K562 (cell line): ENCODE measurements at regions not wholly inside any gene's neighbourhood (a gene's known extent, or its start where the extent isn't known, plus 50 kb on each side); places are given as distances from the start of the nearest gene placed in this dataset.

ENCODE experiments used
- ATAC-seq: fragments of 200-7000 bp; cut with Tn5 transposase; 3 replicates; pipeline ENCODE4 v1.9.1; 2020; ENCODE audit warnings: moderate library complexity
- BruUV-seq: library from RNA; stranded (reverse); fragments of 400-500 nt; replicated peaks from 2 replicates; lab custom pipeline; 2021; lab: Mats Ljungman, UMichigan
- CTCF ChIA-PET: fragments of 300-600 bp; formaldehyde crosslinking; extraction: SDS; loops from one replicate; lab custom pipeline; 2021; ENCODE audit warnings: low intra/inter-chr PET ratio; lab: Yijun Ruan, JAX
- POLR2A ChIA-PET: fragments of 300-600, 350-650 bp; sonication (Branson Sonifier 250); formaldehyde crosslinking; extraction: SDS; loops from one replicate; lab custom pipeline; 2021; ENCODE audit warnings: antibody characterized with exemption, inconsistent platforms; lab: Yijun Ruan, JAX
- DNase-seq, 4 experiments: peaks; one replicate each; pipeline versions ENCODE4 v3.0.0 to v3.0.0-alpha.2; 2011 to 2018; ENCODE audit warnings: low spot score in 3 of 4, mixed read lengths in 3 of 4; ENCODE audit errors: extremely low read depth in 1 of 4
- FAIRE-seq: peaks from 2 replicates; lab custom pipeline; 2011; peaks lifted over from hg19 to GRCh38; lab: Jason Lieb, UNC
- H2AFZ ChIP-seq: 2 replicates; pipeline ENCODE4 v1.6.0; 2011; ENCODE audit warnings: low read depth, low read length, control low read depth, inconsistent platforms
- H3K27ac ChIP-seq: fragments of 200-600 bp; 3 replicates; pipeline ENCODE4 v1.8.0; 2011; ENCODE audit warnings: low read depth, mild to moderate bottlenecking, control low read depth, inconsistent platforms, low read length, moderate library complexity, mixed read lengths; ENCODE audit errors: extremely low read depth
- H3K27me3 ChIP-seq, 2 experiments: fragments of 300-600 bp in 1 of 2; 2 replicates in 1 of 2; 3 replicates in 1 of 2; pipeline versions ENCODE4 v1.6.0 to v1.8.0; 2011; ENCODE audit warnings: inconsistent platforms in 2 of 2, low read length in 2 of 2, mild to moderate bottlenecking in 1 of 2, mixed read lengths in 1 of 2, moderate library complexity in 1 of 2; ENCODE audit not compliant: control insufficient read depth in 2 of 2, insufficient read depth in 2 of 2
- H3K36me3 ChIP-seq: fragments of 300-600 bp; 3 replicates; pipeline ENCODE4 v1.8.0; 2011; ENCODE audit warnings: mild to moderate bottlenecking, low read length, inconsistent platforms; ENCODE audit not compliant: control insufficient read depth, insufficient read depth
- H3K4me1 ChIP-seq, 2 experiments: fragments of 200-600 bp in 1 of 2; replicated peaks in 1 of 2; 2 replicates in 1 of 2; 3 replicates in 1 of 2; pipeline versions ENCODE4 v1.5.1 to v1.8.0; 2011; ENCODE audit warnings: inconsistent platforms in 2 of 2, low read length in 2 of 2, mild to moderate bottlenecking in 1 of 2, mixed read lengths in 1 of 2, moderate library complexity in 1 of 2; ENCODE audit not compliant: control insufficient read depth in 2 of 2, insufficient read depth in 2 of 2
- H3K4me2 ChIP-seq: 2 replicates; pipeline ENCODE4 v1.6.1; 2011; ENCODE audit warnings: low read length, control low read depth, inconsistent platforms, mixed read lengths; ENCODE audit not compliant: insufficient read depth
- H3K4me3 ChIP-seq: fragments of 200-600 bp; sonication (generic), shearing (Covaris generic); 2 replicates; pipeline ENCODE4 v1.5.1; 2016; ENCODE audit warnings: control low read depth, inconsistent platforms
- H3K79me2 ChIP-seq: fragments of 200-600 bp; 3 replicates; pipeline ENCODE4 v1.8.0; 2011; ENCODE audit warnings: low read length, inconsistent platforms; ENCODE audit not compliant: control insufficient read depth, insufficient read depth
- H3K9ac ChIP-seq, 2 experiments: 2 replicates each; pipeline versions ENCODE4 v1.6.0 to v1.6.1; 2011; ENCODE audit warnings: low read depth in 2 of 2, low read length in 2 of 2, control low read depth in 1 of 2, inconsistent platforms in 1 of 2, mild to moderate bottlenecking in 1 of 2, mixed read lengths in 1 of 2; ENCODE audit not compliant: insufficient read depth in 1 of 2
- H3K9me1 ChIP-seq: one replicate; pipeline ENCODE4 v1.6.0; 2011; ENCODE audit warnings: inconsistent platforms, mild to moderate bottlenecking, low read length, moderate library complexity; ENCODE audit not compliant: control insufficient read depth, insufficient read depth
- H3K9me3 ChIP-seq: replicated peaks from 2 replicates; pipeline ENCODE4 v1.5.1; 2011; ENCODE audit warnings: low read depth, low read length, inconsistent platforms; ENCODE audit not compliant: control insufficient read depth, insufficient read depth
- H4K20me1 ChIP-seq: replicated peaks from 2 replicates; pipeline ENCODE4 v1.6.1; 2011; ENCODE audit warnings: low read length, inconsistent platforms, mixed read lengths; ENCODE audit not compliant: control insufficient read depth, insufficient read depth
- E2F3 ChIP-seq: fragments of 250-450 bp; sonication (Bioruptor Pico); IDR thresholded peaks from 2 replicates; pipeline ENCODE4 v1.4.0; 2020; ENCODE audit warnings: mild to moderate bottlenecking
- HDAC2 ChIP-seq: fragments of 450-650 bp; IDR thresholded peaks from 2 replicates; pipeline ENCODE4 v1.6.1; 2016; ENCODE audit warnings: mild to moderate bottlenecking
- KDM4B ChIP-seq, 2 experiments: fragments of 450-650 bp in 1 of 2; sonication (generic) in 1 of 2; IDR thresholded peaks; 2 replicates each; pipeline ENCODE4 v1.6.1; 2016 to 2017; ENCODE audit warnings: borderline replicate concordance in 2 of 2, antibody characterized with exemption in 1 of 2, low read depth in 1 of 2, mild to moderate bottlenecking in 1 of 2
- OTX1 ChIP-seq: fragments of 450-650 bp; formaldehyde crosslinking; IDR thresholded peaks from 2 replicates; pipeline ENCODE4 v1.4.0; 2022; ENCODE audit warnings: mild to moderate bottlenecking
- RBM17 ChIP-seq: fragments of 200-400 bp; formaldehyde crosslinking; IDR thresholded peaks from 2 replicates; pipeline ENCODE4 v1.6.1; 2017; ENCODE audit warnings: low read depth, mild to moderate bottlenecking, low read length, borderline replicate concordance
- TRIM28 ChIP-seq: fragments of 450-650 bp; IDR thresholded peaks from 2 replicates; pipeline ENCODE4 v1.6.1; 2017
- ZFP91 ChIP-seq: sonication (generic); formaldehyde crosslinking; IDR thresholded peaks from 2 replicates; pipeline ENCODE4 v1.8.0; 2022; ENCODE audit warnings: mild to moderate bottlenecking, missing genetic modification reagents
- ZNF239 ChIP-seq: fragments of 250-450 bp; sonication (Bioruptor Pico); IDR thresholded peaks from 2 replicates; pipeline ENCODE4 v1.4.0; 2020; ENCODE audit warnings: mild to moderate bottlenecking
- ZNF274 ChIP-seq: IDR thresholded peaks from 2 replicates; pipeline ENCODE4 v1.6.1; 2011; ENCODE audit warnings: low read depth, mild to moderate bottlenecking, low read length, moderate library complexity, borderline replicate concordance
- ZNF449 ChIP-seq: fragments of 250-450 bp; sonication (Bioruptor Pico); IDR thresholded peaks from 2 replicates; pipeline ENCODE4 v1.8.0; 2022; ENCODE audit warnings: moderate library complexity, mild to moderate bottlenecking, inconsistent platforms
- ZNF717 ChIP-seq: fragments of 250-450 bp; sonication (Bioruptor Pico); IDR thresholded peaks from 2 replicates; pipeline ENCODE4 v1.5.0; 2021
- WGBS: fragments of 100-300 bp; shearing (Covaris generic); methylation state at CpG from one replicate; pipeline ENCODE4 v1.1.6; 2016; ENCODE audit warnings: low coverage, mixed read lengths; ENCODE audit not compliant: insufficient coverage; ENCODE audit errors: missing lambda C conversion rate; 5-methylcytosine and 5-hydroxymethylcytosine counted together
- in situ Hi-C: fragments of 300-500 bp; cut with MboI; formaldehyde crosslinking; loops from 4 replicates; pipeline ENCODE4 v1.15.0; 2018; ENCODE audit warnings: inconsistent platforms, mixed read lengths
- intact Hi-C: fragments of 100-400 bp; cut with micrococcal nuclease; formaldehyde crosslinking; loops from 2 replicates; pipeline ENCODE4 v1.14.2; 2022

GRCh38 chr2:18136881-18137475 is 258.5 kb downstream of the KCNS3 start:
- H4K20me1 ChIP-seq = no peaks in the 10 kb centered on the region
- ATAC-seq (no peak), DNase-seq (no peak), FAIRE-seq (no peak)
- H3K27ac ChIP-seq = no peak overlapping the region
- ChIA-PET POLR2A (no interaction called here), CTCF (no interaction called here)
- no peak overlapping the region for H3K9ac ChIP-seq
- TF ChIP-seq ZNF239 (CRISPR knock-in tag) (no peak), ZNF717 (no peak), ZNF274 (no peak), HDAC2 (no peak), RBM17 (no peak), E2F3 (CRISPR knock-in tag) (no peak), TRIM28 (no peak), ZFP91 (CRISPR knock-in tag) (no peak), ZNF449 (CRISPR knock-in tag) (no peak), KDM4B (IDR thresholded peaks at IDR 0.05; ENCODE audit: borderline replicate concordance in 2 of 2, low read depth in 1 of 2) (no peak), OTX1 (CRISPR knock-in tag) (no peak)
- no peak overlapping the region for H2AFZ ChIP-seq
- H3K4me3 ChIP-seq = no peak overlapping the region
- H3K79me2 ChIP-seq = no peaks in the 10 kb centered on the region
- WGBS = 0% methylated on average over 6 of the region's 6 CpGs
- H3K9me1 ChIP-seq = no peaks in the 10 kb centered on the region
- H3K36me3 ChIP-seq = no peaks in the 10 kb centered on the region
- no peaks in the 10 kb centered on the region for H3K27me3 ChIP-seq
- intact Hi-C loops = no loop called here
- BruUV-seq = no TSS peak
- no peak overlapping the region for H3K4me2 ChIP-seq
- H3K4me1 ChIP-seq = no peaks in the 10 kb centered on the region
- no peaks in the 10 kb centered on the region for H3K9me3 ChIP-seq
- in situ Hi-C loops = no loop called here
